A549 (cell line): ENCODE measurements at regions not wholly inside any gene's neighbourhood (a gene's known extent, or its start where the extent isn't known, plus 50 kb on each side); places are given as distances from the start of the nearest gene placed in this dataset.
A peak's percentile ranks its signal among the peaks of the same experiment; 100 is the strongest.
"Not testable (repeated sequence)": the region's sequence is repeated elsewhere in the genome, so short reads cannot be mapped to it uniquely, and the experiment has no call there.

Experiments used
- ATAC-seq, 2 experiments: fragments of 200-7000 bp in 1 of 2; fragments of >200 bp in 1 of 2; cut with Nextera tagmentation in 1 of 2; cut with Tn5 transposase in 1 of 2; 3 replicates each; pipeline versions ENCODE4 v1.8.0 to v1.9.1; 2018 to 2020; ENCODE audit warnings: mild to moderate bottlenecking in 1 of 2, moderate library complexity in 1 of 2
- CTCF ChIA-PET: fragments of 300-600 bp; sonication (Branson Sonifier 250); formaldehyde crosslinking; extraction: SDS; loops from one replicate; lab custom pipeline; 2021; ENCODE audit warnings: antibody characterized with exemption, inconsistent platforms; lab: Yijun Ruan, JAX
- POLR2A ChIA-PET: fragments of 350-600 bp; formaldehyde crosslinking; extraction: SDS; loops from one replicate; lab custom pipeline; 2021; ENCODE audit warnings: antibody characterized with exemption, inconsistent platforms; lab: Yijun Ruan, JAX
- DNase-seq, 2 experiments: peaks; one replicate each; pipeline versions ENCODE4 v3.0.0 to v3.0.0-alpha.2; 2011 to 2016; ENCODE audit warnings: low read depth in 1 of 2, low spot score in 1 of 2
- FAIRE-seq: peaks from 2 replicates; lab custom pipeline; 2011; peaks lifted over from hg19 to GRCh38; lab: Jason Lieb, UNC
- H3K27ac ChIP-seq, 2 experiments: fragments of >200 bp; sonication (Bioruptor Twin); formaldehyde crosslinking; 3 replicates each; pipeline ENCODE4 v1.5.1; 2016 to 2017
- H3K4me1 ChIP-seq: fragments of >200 bp; sonication (Bioruptor Twin); formaldehyde crosslinking; 3 replicates; pipeline ENCODE4 v1.6.1; 2016
- H3K4me2 ChIP-seq: fragments of >200 bp; sonication (Bioruptor Twin); formaldehyde crosslinking; 3 replicates; pipeline ENCODE4 v1.6.1; 2016
- H3K4me3 ChIP-seq: fragments of >200 bp; sonication (Bioruptor Twin); formaldehyde crosslinking; 3 replicates; pipeline ENCODE4 v1.5.1; 2016
- H3K9me3 ChIP-seq: fragments of >200 bp; sonication (Bioruptor Twin); formaldehyde crosslinking; 3 replicates; pipeline ENCODE4 v1.6.1; 2016
- BHLHE40 ChIP-seq: IDR thresholded peaks from 2 replicates; pipeline ENCODE4 v1.6.1; 2012; ENCODE audit warnings: low read depth, low read length, inconsistent platforms
- CHD4 ChIP-seq: fragments of 200-600 bp; sonication (generic); IDR thresholded peaks from 2 replicates; pipeline ENCODE4 v1.6.1; 2016; ENCODE audit warnings: antibody characterized with exemption, mild to moderate bottlenecking, borderline replicate concordance
- EHF ChIP-seq: fragments of 250-450 bp; sonication (Bioruptor Pico); IDR thresholded peaks from 2 replicates; pipeline ENCODE4 v1.5.0; 2020; ENCODE audit warnings: mild to moderate bottlenecking
- FOSL2 ChIP-seq, 2 experiments: fragments of 450-650 bp in 1 of 2; fragments of >200 bp in 1 of 2; sonication (Bioruptor Twin) in 1 of 2; formaldehyde crosslinking; IDR thresholded peaks; 2 replicates each; pipeline versions ENCODE4 v1.5.0 to v1.6.1; 2016 to 2020; ENCODE audit warnings: mild to moderate bottlenecking in 1 of 2, moderate library complexity in 1 of 2
- FOXS1 ChIP-seq: fragments of 250-450 bp; sonication (Bioruptor Pico); IDR thresholded peaks from 2 replicates; pipeline ENCODE4 v1.5.0; 2020; ENCODE audit warnings: mild to moderate bottlenecking, moderate library complexity
- HDAC2 ChIP-seq: fragments of 200-600 bp; sonication (generic); IDR thresholded peaks from 2 replicates; pipeline ENCODE4 v1.6.1; 2016
- HEYL ChIP-seq: fragments of 250-450 bp; sonication (Bioruptor Pico); IDR thresholded peaks from 2 replicates; pipeline ENCODE4 v1.8.0; 2021; ENCODE audit warnings: mild to moderate bottlenecking, moderate library complexity
- JUNB ChIP-seq: fragments of >200 bp; sonication (Bioruptor Twin); formaldehyde crosslinking; IDR thresholded peaks from 2 replicates; pipeline ENCODE4 v1.6.1; 2016
- KDM1A ChIP-seq: fragments of 200-600 bp; sonication (generic); IDR thresholded peaks from 2 replicates; pipeline ENCODE4 v1.6.1; 2016; ENCODE audit warnings: low read depth, mild to moderate bottlenecking
- MAFK ChIP-seq: fragments of 450-650 bp; IDR thresholded peaks from 2 replicates; pipeline ENCODE4 v1.6.1; 2014; ENCODE audit not compliant: partially characterized antibody
- MAZ ChIP-seq: fragments of 150-350 bp; IDR thresholded peaks from 2 replicates; pipeline ENCODE4 v1.6.1; 2014; ENCODE audit warnings: antibody characterized with exemption, low read depth, low read length, borderline replicate concordance
- NFE2L2 ChIP-seq: fragments of 150-350 bp; conservative IDR thresholded peaks from 2 replicates; pipeline ENCODE4 v1.6.1; 2014; ENCODE audit warnings: low read length
- NR3C1 ChIP-seq: fragments of >200 bp; sonication (Bioruptor Twin); formaldehyde crosslinking; IDR thresholded peaks from 3 replicates; pipeline ENCODE4 v1.6.1; 2017
- PBX3 ChIP-seq: IDR thresholded peaks from 2 replicates; pipeline ENCODE4 v1.6.1; 2012
- POLR2A ChIP-seq: IDR thresholded peaks from 2 replicates; pipeline ENCODE4 v1.6.1; 2012; ENCODE audit warnings: mild to moderate bottlenecking, low read length
- RAD21 ChIP-seq, 2 experiments: fragments of >200 bp in 1 of 2; sonication (Bioruptor Twin) in 1 of 2; formaldehyde crosslinking in 1 of 2; IDR thresholded peaks in 1 of 2; conservative IDR thresholded peaks in 1 of 2; 2 replicates in 1 of 2; 3 replicates in 1 of 2; pipeline ENCODE4 v1.6.1; 2012 to 2018; ENCODE audit warnings: inconsistent platforms in 1 of 2
- RFX5 ChIP-seq: fragments of 450-650 bp; IDR thresholded peaks from 2 replicates; pipeline ENCODE4 v1.7.1; 2014; ENCODE audit warnings: antibody characterized with exemption, mild to moderate bottlenecking, moderate library complexity
- ZC3H11A ChIP-seq: fragments of 450-650 bp; IDR thresholded peaks from 2 replicates; pipeline ENCODE4 v1.6.1; 2014; ENCODE audit warnings: antibody characterized with exemption, mild to moderate bottlenecking
- ZFP36 ChIP-seq: fragments of 450-650 bp; IDR thresholded peaks from 2 replicates; pipeline ENCODE4 v1.6.1; 2014; ENCODE audit warnings: borderline replicate concordance; ENCODE audit not compliant: partially characterized antibody
- ZNF302 ChIP-seq: fragments of 250-450 bp; sonication (Bioruptor Pico); IDR thresholded peaks from 2 replicates; pipeline ENCODE4 v1.9.0; 2021; ENCODE audit warnings: inconsistent platforms, mild to moderate bottlenecking, moderate library complexity
- WGBS: methylation state at CpG from one replicate; pipeline ENCODE4 v1.1.6; 2017; ENCODE audit errors: missing lambda C conversion rate; 5-methylcytosine and 5-hydroxymethylcytosine counted together
- TF ChIP-seq, protein P1 (sequence below): fragments of >200 bp; sonication (Bioruptor Twin); formaldehyde crosslinking; IDR thresholded peaks from 2 replicates; pipeline ENCODE4 v1.6.1; 2016
- TF ChIP-seq, protein P2 (sequence below): fragments of 200-600 bp; sonication (generic); IDR thresholded peaks from 2 replicates; pipeline ENCODE4 v1.6.1; 2016; ENCODE audit warnings: antibody characterized with exemption, mild to moderate bottlenecking, moderate library complexity
- TF ChIP-seq, protein P3 (sequence below): fragments of 150-350 bp; IDR thresholded peaks from 2 replicates; pipeline ENCODE4 v1.6.1; 2014; ENCODE audit warnings: low read depth, mild to moderate bottlenecking, low read length

DNA sequence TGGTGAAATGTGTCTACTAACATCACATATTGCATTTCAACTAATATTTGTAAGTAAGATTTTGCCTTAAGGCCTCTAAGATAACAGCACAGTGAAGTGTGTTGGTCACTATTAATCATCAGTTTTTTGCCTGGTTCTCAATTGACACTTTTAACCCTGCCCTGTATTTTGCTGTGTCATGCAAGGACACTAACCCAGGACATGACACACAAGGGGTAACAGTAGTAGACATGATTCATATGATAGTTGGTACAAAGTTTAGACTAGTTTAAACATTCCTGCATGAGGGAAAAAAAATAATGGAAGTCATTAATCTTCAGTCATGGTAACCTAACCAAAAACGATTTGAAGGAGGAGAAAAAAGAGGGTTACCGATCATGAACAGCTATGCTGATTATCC, 207.0 kb downstream of the DEPDC1B start (continued):
- TF ChIP-seq HEYL (CRISPR knock-in tag) (no peak), BHLHE40 (no peak), ZFP36 (no peak), MAFK (peak; percentile 100), FOXS1 (CRISPR knock-in tag) (no peak), RAD21 (conservative IDR thresholded peaks at IDR 0.05 in 1 of 2, IDR thresholded peaks at IDR 0.05 in 1 of 2) (peak; percentile 10 to 27; a peak in 1 of 5 replicates), ZNF302 (no peak), FOSL2 (IDR thresholded peaks at IDR 0.05) (peak; percentile 53; the same call in 1 of the 2 replicates), FOSL2 (CRISPR knock-in tag; IDR thresholded peaks at IDR 0.05) (peak; percentile 91), ZC3H11A (no peak), RFX5 (no peak), PBX3 (no peak), JUNB (peak; percentile 56; the same call in 1 of the 2 replicates), EHF (CRISPR knock-in tag) (no peak), NFE2L2 (peak; percentile 99), MAZ (no peak), NR3C1 (no peak)
- TF ChIP-seq, protein P1, sequence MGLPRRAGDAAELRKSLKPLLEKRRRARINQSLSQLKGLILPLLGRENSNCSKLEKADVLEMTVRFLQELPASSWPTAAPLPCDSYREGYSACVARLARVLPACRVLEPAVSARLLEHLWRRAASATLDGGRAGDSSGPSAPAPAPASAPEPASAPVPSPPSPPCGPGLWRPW = no peak

DNA sequence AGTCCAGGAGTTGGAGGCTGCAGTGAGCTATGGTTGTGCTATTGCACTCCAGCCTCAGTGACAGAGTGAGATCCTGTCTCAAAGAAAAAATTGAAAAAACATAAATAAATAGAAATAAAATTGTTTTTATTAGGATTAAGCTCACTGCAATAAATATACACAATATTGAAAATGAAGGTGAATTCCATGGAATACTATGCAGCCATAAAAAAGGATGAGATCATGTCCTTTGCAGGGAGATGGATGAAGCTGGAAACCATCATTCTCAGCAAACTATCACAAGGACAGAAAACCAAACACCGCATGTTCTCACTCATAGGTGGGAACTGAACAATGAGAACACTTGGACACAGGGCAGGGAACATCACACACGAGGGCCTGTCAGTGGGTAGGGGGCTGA, 207.6 kb downstream of the DEPDC1B start:
- not testable (repeated sequence) for FAIRE-seq
- TF ChIP-seq KDM1A = peak; percentile 66
- peak; percentile 65; the same call in 1 of the 2 replicates for TF ChIP-seq CHD4
- TF ChIP-seq, all 56 proteins: peak for 2; not testable (repeated sequence) for 54
- ATAC-seq, DNase-seq, CTCF ChIA-PET, H3K4me2 ChIP-seq, H3K4me3 ChIP-seq, POLR2A ChIA-PET, H3K9me3 ChIP-seq: not testable (repeated sequence)
- Histone ChIP-seq H3K4me1 (peaks cover 83% of the 10 kb centered on the region), H3K27ac (peak overlapping the region; percentile 79 to 82)
- WGBS = 93% methylated on average over 2 of the region's 2 CpGs

DNA sequence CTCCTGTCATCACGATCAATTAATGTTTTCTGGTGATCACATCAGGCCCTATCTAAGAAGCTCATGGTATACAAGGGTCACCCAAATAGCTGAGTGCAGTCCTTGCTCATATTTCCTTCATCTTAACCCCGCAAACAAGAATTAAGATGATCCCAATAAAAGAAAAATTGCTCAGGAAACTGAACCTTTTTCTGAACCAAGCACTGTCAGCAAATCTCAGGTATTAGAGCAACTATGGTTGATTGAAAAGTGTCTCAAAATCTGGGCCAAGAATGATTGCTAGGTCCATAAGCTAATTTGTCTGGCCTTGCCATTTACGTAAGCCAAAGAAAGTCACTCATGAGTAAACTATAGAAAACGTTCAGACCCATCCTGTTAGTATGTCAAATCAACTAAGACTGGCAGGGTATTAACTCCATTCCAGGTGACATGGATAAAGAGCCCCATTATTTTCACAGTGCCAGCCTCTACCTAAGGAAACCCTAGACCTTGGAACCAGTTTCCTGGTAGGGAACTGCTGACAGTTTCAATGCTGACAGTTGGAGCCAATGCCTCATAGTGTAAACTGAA, 209.3 kb downstream of the DEPDC1B start:
- peak overlapping the region; percentile 61; the same call in 1 of the 3 replicates for H3K4me2 ChIP-seq
- peak; percentile 74 for FAIRE-seq
- POLR2A ChIA-PET = no interaction called here
- TF ChIP-seq MAFK (peak; percentile 52), HDAC2 (no peak), POLR2A (no peak)
- TF ChIP-seq, protein P2, sequence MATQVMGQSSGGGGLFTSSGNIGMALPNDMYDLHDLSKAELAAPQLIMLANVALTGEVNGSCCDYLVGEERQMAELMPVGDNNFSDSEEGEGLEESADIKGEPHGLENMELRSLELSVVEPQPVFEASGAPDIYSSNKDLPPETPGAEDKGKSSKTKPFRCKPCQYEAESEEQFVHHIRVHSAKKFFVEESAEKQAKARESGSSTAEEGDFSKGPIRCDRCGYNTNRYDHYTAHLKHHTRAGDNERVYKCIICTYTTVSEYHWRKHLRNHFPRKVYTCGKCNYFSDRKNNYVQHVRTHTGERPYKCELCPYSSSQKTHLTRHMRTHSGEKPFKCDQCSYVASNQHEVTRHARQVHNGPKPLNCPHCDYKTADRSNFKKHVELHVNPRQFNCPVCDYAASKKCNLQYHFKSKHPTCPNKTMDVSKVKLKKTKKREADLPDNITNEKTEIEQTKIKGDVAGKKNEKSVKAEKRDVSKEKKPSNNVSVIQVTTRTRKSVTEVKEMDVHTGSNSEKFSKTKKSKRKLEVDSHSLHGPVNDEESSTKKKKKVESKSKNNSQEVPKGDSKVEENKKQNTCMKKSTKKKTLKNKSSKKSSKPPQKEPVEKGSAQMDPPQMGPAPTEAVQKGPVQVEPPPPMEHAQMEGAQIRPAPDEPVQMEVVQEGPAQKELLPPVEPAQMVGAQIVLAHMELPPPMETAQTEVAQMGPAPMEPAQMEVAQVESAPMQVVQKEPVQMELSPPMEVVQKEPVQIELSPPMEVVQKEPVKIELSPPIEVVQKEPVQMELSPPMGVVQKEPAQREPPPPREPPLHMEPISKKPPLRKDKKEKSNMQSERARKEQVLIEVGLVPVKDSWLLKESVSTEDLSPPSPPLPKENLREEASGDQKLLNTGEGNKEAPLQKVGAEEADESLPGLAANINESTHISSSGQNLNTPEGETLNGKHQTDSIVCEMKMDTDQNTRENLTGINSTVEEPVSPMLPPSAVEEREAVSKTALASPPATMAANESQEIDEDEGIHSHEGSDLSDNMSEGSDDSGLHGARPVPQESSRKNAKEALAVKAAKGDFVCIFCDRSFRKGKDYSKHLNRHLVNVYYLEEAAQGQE = 0 out of 2 replicates have a peak, but pooled peaks have one; percentile 0
- TF ChIP-seq, protein P1 = no peak
- TF ChIP-seq, protein P3, sequence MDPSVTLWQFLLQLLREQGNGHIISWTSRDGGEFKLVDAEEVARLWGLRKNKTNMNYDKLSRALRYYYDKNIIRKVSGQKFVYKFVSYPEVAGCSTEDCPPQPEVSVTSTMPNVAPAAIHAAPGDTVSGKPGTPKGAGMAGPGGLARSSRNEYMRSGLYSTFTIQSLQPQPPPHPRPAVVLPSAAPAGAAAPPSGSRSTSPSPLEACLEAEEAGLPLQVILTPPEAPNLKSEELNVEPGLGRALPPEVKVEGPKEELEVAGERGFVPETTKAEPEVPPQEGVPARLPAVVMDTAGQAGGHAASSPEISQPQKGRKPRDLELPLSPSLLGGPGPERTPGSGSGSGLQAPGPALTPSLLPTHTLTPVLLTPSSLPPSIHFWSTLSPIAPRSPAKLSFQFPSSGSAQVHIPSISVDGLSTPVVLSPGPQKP = no peak
- no peak for ATAC-seq
- H3K27ac ChIP-seq = peak overlapping the region; percentile 79 to 80
- peaks cover 82% of the 10 kb centered on the region for H3K4me1 ChIP-seq
- no peak for DNase-seq
- 70% methylated on average over 4 of the region's 4 CpGs for WGBS
- H3K9me3 ChIP-seq = no peaks in the 10 kb centered on the region
- H3K4me3 ChIP-seq = no peak overlapping the region
- CTCF ChIA-PET = no interaction called here
